SKM-1 treated with dmso at 0.1 percent for 144 hours (cell line): ENCODE measurements at regions not wholly inside any gene's neighbourhood (a gene's known extent, or its start where the extent isn't known, plus 50 kb on each side); places are given as distances from the start of the nearest gene placed in this dataset.
"Not testable (repeated sequence)": the region's sequence is repeated elsewhere in the genome, so short reads cannot be mapped to it uniquely, and the experiment has no call there.

Experiments
- DNase-seq: peaks from one replicate; lab custom pipeline; 2025; ENCODE audit not compliant: unreplicated experiment; lab: John Stamatoyannopoulos, UW

- DNase-seq, result no peak
Measured at GRCh38 chr6:137933696-137934095, 66.6 kb downstream of the TNFAIP3 start.

GRCh38 chr6:137936798-137937197 is 69.7 kb downstream of the TNFAIP3 start:
- DNase-seq, result no peak

GRCh38 chr6:137937834-137938233 is 70.8 kb downstream of the TNFAIP3 start:
- DNase-seq, result no peak

GRCh38 chr6:137938770-137939379 is 71.8 kb downstream of the TNFAIP3 start:
- no peak for DNase-seq

- no peak for DNase-seq
Measured at GRCh38 chr6:137941995-137942394, 74.9 kb downstream of the TNFAIP3 start.

GRCh38 chr6:137942736-137943135 is 75.7 kb downstream of the TNFAIP3 start:
- DNase-seq, result no peak

GRCh38 chr6:137944381-137944780 is 77.3 kb downstream of the TNFAIP3 start:
- not testable (repeated sequence) for DNase-seq

- DNase-seq, result peak; percentile 54
Measured at GRCh38 chr6:137944793-137945498, 77.9 kb downstream of the TNFAIP3 start.

GRCh38 chr6:137949686-137950390 is 82.8 kb downstream of the TNFAIP3 start:
- no peak for DNase-seq

GRCh38 chr6:137950581-137950980 is 83.5 kb downstream of the TNFAIP3 start:
- no peak for DNase-seq

GRCh38 chr6:137951064-137951597 is 84.1 kb downstream of the TNFAIP3 start:
- peak; percentile 23 for DNase-seq

- DNase-seq, result no peak
Measured at GRCh38 chr6:137952247-137952646, 85.2 kb downstream of the TNFAIP3 start.

GRCh38 chr6:137953761-137954160 is 86.7 kb downstream of the TNFAIP3 start:
- no peak for DNase-seq

GRCh38 chr6:137954253-137954652 is 87.2 kb downstream of the TNFAIP3 start:
- no peak for DNase-seq

GRCh38 chr6:137956098-137956488 is 89.0 kb downstream of the TNFAIP3 start:
- DNase-seq, result no peak

- DNase-seq, result no peak
Measured at GRCh38 chr6:137957471-137957870, 90.4 kb downstream of the TNFAIP3 start.

- peak; percentile 96 for DNase-seq
Measured at GRCh38 chr6:137958811-137959565, 91.9 kb downstream of the TNFAIP3 start.

GRCh38 chr6:137962725-137963124 is 95.7 kb downstream of the TNFAIP3 start:
- no peak for DNase-seq

- DNase-seq, result no peak
Measured at GRCh38 chr6:137964876-137965275, 97.8 kb downstream of the TNFAIP3 start.

- peak; percentile 81 for DNase-seq
Measured at GRCh38 chr6:137967689-137968454, 100.8 kb downstream of the TNFAIP3 start.

GRCh38 chr6:137968455-137968804 is 101.4 kb downstream of the TNFAIP3 start:
- no peak for DNase-seq
